RKO (cell line): ENCODE measurements at regions not wholly inside any gene's neighbourhood (a gene's known extent, or its start where the extent isn't known, plus 50 kb on each side); places are given as distances from the start of the nearest gene placed in this dataset.
"Not testable (repeated sequence)": the region's sequence is repeated elsewhere in the genome, so short reads cannot be mapped to it uniquely, and the experiment has no call there.

Experiments
- DNase-seq: peaks from one replicate; pipeline ENCODE4 v3.0.0-alpha.2; 2016; ENCODE audit warnings: low spot score

- DNase-seq: no peak
Measured at GRCh38 chr19:27844261-27844660, 1368.7 kb downstream of the UQCRFS1 start.

- DNase-seq: no peak
Measured at GRCh38 chr19:27843861-27844260, 1369.1 kb downstream of the UQCRFS1 start.

GRCh38 chr19:27833031-27833430 lies 1379.9 kb downstream of the UQCRFS1 start:
- no peak for DNase-seq

- DNase-seq: no peak
Measured at GRCh38 chr19:27828829-27829228, 1384.1 kb downstream of the UQCRFS1 start.

- no peak for DNase-seq
Measured at GRCh38 chr19:27824108-27824507, 1388.8 kb downstream of the UQCRFS1 start.

- DNase-seq: no peak
Measured at GRCh38 chr19:27822336-27822735, 1390.6 kb downstream of the UQCRFS1 start.

GRCh38 chr19:27821418-27822018 lies 1391.4 kb downstream of the UQCRFS1 start:
- no peak for DNase-seq

GRCh38 chr19:27815985-27816384 lies 1397.0 kb downstream of the UQCRFS1 start:
- DNase-seq: no peak

- DNase-seq: not testable (repeated sequence)
Measured at GRCh38 chr19:27814834-27815233, 1398.1 kb downstream of the UQCRFS1 start.

- not testable (repeated sequence) for DNase-seq
Measured at GRCh38 chr19:27814274-27814673, 1398.7 kb downstream of the UQCRFS1 start.

- no peak for DNase-seq
Measured at GRCh38 chr19:27806471-27807070, 1406.4 kb downstream of the UQCRFS1 start.

GRCh38 chr19:27805848-27806247 lies 1407.1 kb downstream of the UQCRFS1 start:
- DNase-seq: no peak

GRCh38 chr19:27802293-27802692 lies 1410.7 kb downstream of the UQCRFS1 start:
- DNase-seq: not testable (repeated sequence)

GRCh38 chr19:27796540-27796939 lies 1416.4 kb downstream of the UQCRFS1 start:
- no peak for DNase-seq

GRCh38 chr19:27796073-27796472 lies 1416.9 kb downstream of the UQCRFS1 start:
- no peak for DNase-seq

- DNase-seq: no peak
Measured at GRCh38 chr19:27795369-27795768, 1417.6 kb downstream of the UQCRFS1 start.

- peak; percentile 63 for DNase-seq
Measured at GRCh38 chr19:27794494-27795042, 1418.4 kb downstream of the UQCRFS1 start.

- DNase-seq: peak; percentile 95
Measured at GRCh38 chr19:27793644-27794493, 1419.1 kb downstream of the UQCRFS1 start.

- DNase-seq: peak; percentile 95
Measured at GRCh38 chr19:27793128-27793643, 1419.8 kb downstream of the UQCRFS1 start.

GRCh38 chr19:27792576-27793127 lies 1420.3 kb downstream of the UQCRFS1 start:
- DNase-seq: no peak

GRCh38 chr19:27780367-27781075 lies 1432.4 kb downstream of the UQCRFS1 start:
- DNase-seq: no peak

GRCh38 chr19:27779954-27780353 lies 1433.0 kb downstream of the UQCRFS1 start:
- no peak for DNase-seq
